Breast epithelium (tissue), 3 donors: ENCODE measurements at regions not wholly inside any gene's neighbourhood (a gene's known extent, or its start where the extent isn't known, plus 50 kb on each side); places are given as distances from the start of the nearest gene placed in this dataset.
"Not testable (repeated sequence)": the region's sequence is repeated elsewhere in the genome, so short reads cannot be mapped to it uniquely, and the experiment has no call there.

ENCODE experiments used
- CTCF ChIP-seq, 3 donors: fragments of 450-650 bp; IDR thresholded peaks; one replicate each; pipeline ENCODE4 v1.5.1; 2016 to 2017; ENCODE audit warnings: antibody characterized with exemption in 3 of 3, mild to moderate bottlenecking in 3 of 3, moderate library complexity in 3 of 3
- POLR2A ChIP-seq: fragments of 450-650 bp; IDR thresholded peaks from one replicate; pipeline ENCODE4 v1.6.1; 2016; ENCODE audit warnings: antibody characterized with exemption, mild to moderate bottlenecking, moderate library complexity

GRCh38 chr4:137895515-137895914 lies 346.6 kb downstream of the SLC7A11 start:
- not testable (repeated sequence) for TF ChIP-seq POLR2A; CTCF (IDR thresholded peaks at IDR 0.05)
